ENCODE measurements at regions not wholly inside any gene's neighbourhood (a gene's known extent, or its start where the extent isn't known, plus 50 kb on each side); places are given as distances from the start of the nearest gene placed in this dataset.

DNA sequence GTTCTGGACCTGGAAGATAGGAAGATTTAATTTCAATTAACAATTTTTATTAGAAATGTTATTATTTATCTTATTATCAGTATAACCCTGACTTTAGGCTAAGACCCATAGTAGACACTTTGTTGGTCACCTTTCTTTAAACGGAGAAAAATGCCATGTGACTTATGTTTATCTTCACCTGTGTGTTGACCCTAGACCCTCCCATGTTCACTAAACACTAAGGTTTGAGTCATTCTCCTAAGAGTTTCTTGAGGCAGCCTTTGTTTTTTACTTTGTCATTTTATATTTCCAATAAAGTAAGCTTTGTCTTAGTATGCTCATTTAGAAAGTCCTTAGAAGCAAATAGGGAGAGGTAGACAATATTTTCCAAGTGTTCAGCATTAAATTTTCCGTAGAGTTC, 771.7 kb downstream of the METTL15 start:
- no peak for ATAC-seq
- Histone ChIP-seq H3K9me3 (ENCODE audit: control insufficient read depth, insufficient read depth, low read depth, low read length) (0 out of 2 replicates have a peak, but pooled peaks cover under 1% of the 10 kb centered on the region), H3K4me1 (ENCODE audit: control insufficient read depth, insufficient read depth, low read length) (no peaks in the 10 kb centered on the region), H3K4me3 (ENCODE audit: low read depth in 2 of 2, low read length in 2 of 2) (no peak overlapping the region), H3K27ac (ENCODE audit: low read length) (no peak overlapping the region), H3K27me3 (ENCODE audit: control insufficient read depth, insufficient read depth, low read length) (no peaks in the 10 kb centered on the region), H3K36me3 (ENCODE audit: control insufficient read depth, insufficient read depth, low read length) (no peaks in the 10 kb centered on the region)
- intact Hi-C loops (cut with micrococcal nuclease; ENCODE audit: unreplicated experiment) (no loop called here), in situ Hi-C loops (cut with HindIII; ENCODE audit: low pct_unique_long_range_greater_than_20kb, low sequenced_read_pairs) (no loop called here)
- ChIA-PET CTCF (no interaction called here), POLR2A (no interaction called here)
- no peak for DNase-seq (ENCODE audit: low read depth, low spot score)
- no TSS peak for BruUV-seq (replicated peaks)
- TF ChIP-seq TCF7L2 (IDR thresholded peaks at IDR 0.05; ENCODE audit: low read depth, low read length) = no peak
- no peak for TF ChIP-seq POLR2AphosphoS5 (IDR thresholded peaks at IDR 0.05; ENCODE audit: low read depth, low read length)
- no peak for TF ChIP-seq SIN3A (IDR thresholded peaks at IDR 0.05; ENCODE audit: borderline replicate concordance, insufficient read depth, low read depth, low read length)
- no peak for TF ChIP-seq CTCF (IDR thresholded peaks at IDR 0.05)
- TF ChIP-seq, protein P1, sequence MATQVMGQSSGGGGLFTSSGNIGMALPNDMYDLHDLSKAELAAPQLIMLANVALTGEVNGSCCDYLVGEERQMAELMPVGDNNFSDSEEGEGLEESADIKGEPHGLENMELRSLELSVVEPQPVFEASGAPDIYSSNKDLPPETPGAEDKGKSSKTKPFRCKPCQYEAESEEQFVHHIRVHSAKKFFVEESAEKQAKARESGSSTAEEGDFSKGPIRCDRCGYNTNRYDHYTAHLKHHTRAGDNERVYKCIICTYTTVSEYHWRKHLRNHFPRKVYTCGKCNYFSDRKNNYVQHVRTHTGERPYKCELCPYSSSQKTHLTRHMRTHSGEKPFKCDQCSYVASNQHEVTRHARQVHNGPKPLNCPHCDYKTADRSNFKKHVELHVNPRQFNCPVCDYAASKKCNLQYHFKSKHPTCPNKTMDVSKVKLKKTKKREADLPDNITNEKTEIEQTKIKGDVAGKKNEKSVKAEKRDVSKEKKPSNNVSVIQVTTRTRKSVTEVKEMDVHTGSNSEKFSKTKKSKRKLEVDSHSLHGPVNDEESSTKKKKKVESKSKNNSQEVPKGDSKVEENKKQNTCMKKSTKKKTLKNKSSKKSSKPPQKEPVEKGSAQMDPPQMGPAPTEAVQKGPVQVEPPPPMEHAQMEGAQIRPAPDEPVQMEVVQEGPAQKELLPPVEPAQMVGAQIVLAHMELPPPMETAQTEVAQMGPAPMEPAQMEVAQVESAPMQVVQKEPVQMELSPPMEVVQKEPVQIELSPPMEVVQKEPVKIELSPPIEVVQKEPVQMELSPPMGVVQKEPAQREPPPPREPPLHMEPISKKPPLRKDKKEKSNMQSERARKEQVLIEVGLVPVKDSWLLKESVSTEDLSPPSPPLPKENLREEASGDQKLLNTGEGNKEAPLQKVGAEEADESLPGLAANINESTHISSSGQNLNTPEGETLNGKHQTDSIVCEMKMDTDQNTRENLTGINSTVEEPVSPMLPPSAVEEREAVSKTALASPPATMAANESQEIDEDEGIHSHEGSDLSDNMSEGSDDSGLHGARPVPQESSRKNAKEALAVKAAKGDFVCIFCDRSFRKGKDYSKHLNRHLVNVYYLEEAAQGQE (IDR thresholded peaks at IDR 0.05; ENCODE audit: insufficient read depth in 1 of 2, low read depth in 2 of 2, low read length in 1 of 2) = no peak

- BruUV-seq (replicated peaks) = no TSS peak
- ATAC-seq (no peak), DNase-seq (ENCODE audit: low read depth, low spot score) (no peak)
- intact Hi-C loops (cut with micrococcal nuclease; ENCODE audit: unreplicated experiment) (no loop called here), in situ Hi-C loops (cut with HindIII; ENCODE audit: low pct_unique_long_range_greater_than_20kb, low sequenced_read_pairs) (no loop called here)
- no peaks in the 10 kb centered on the region for H3K27me3 ChIP-seq (ENCODE audit: control insufficient read depth, insufficient read depth, low read length)
- H3K4me3 ChIP-seq (ENCODE audit: low read depth in 2 of 2, low read length in 2 of 2) = no peak overlapping the region
- no peak overlapping the region for H3K27ac ChIP-seq (ENCODE audit: low read length)
- no peaks in the 10 kb centered on the region for H3K36me3 ChIP-seq (ENCODE audit: control insufficient read depth, insufficient read depth, low read length)
- TF ChIP-seq TCF7L2 (IDR thresholded peaks at IDR 0.05; ENCODE audit: low read depth, low read length) = no peak
- CTCF ChIA-PET = no interaction called here
- POLR2A ChIA-PET = no interaction called here
- H3K4me1 ChIP-seq (ENCODE audit: control insufficient read depth, insufficient read depth, low read length) = no peaks in the 10 kb centered on the region
- H3K9me3 ChIP-seq (ENCODE audit: control insufficient read depth, insufficient read depth, low read depth, low read length) = 0 out of 2 replicates have a peak, but pooled peaks cover 3% of the 10 kb centered on the region
These were observed 769.8 kb downstream of the METTL15 start for GRCh38 chr11:28878025-28878424.

DNA sequence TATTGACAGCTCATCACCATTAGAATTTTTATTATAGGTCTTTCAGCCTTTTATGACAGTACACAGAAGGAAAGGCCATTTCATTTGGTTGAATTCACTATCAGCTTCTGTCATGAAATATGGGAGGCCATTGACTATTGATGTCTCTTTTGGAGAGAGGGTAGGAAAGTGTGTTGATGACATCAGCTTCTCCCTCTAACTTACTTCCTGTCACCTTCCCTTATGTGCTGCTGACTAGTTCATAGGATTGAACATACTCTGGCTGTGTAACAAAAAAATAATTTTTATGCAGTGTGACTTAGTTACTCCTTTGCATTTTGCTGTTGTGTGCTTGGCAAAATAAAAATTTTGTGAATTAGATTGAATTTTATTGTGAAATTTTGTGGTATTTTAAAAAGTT, 769.2 kb downstream of the METTL15 start:
- Histone ChIP-seq H3K4me1 (ENCODE audit: control insufficient read depth, insufficient read depth, low read length) (no peaks in the 10 kb centered on the region), H3K27me3 (ENCODE audit: control insufficient read depth, insufficient read depth, low read length) (no peaks in the 10 kb centered on the region), H3K27ac (ENCODE audit: low read length) (no peak overlapping the region), H3K36me3 (ENCODE audit: control insufficient read depth, insufficient read depth, low read length) (no peaks in the 10 kb centered on the region), H3K4me3 (ENCODE audit: low read depth in 2 of 2, low read length in 2 of 2) (no peak overlapping the region), H3K9me3 (ENCODE audit: control insufficient read depth, insufficient read depth, low read depth, low read length) (0 out of 2 replicates have a peak, but pooled peaks cover 3% of the 10 kb centered on the region)
- BruUV-seq (replicated peaks) = no TSS peak
- intact Hi-C loops (cut with micrococcal nuclease; ENCODE audit: unreplicated experiment) = no loop called here
- POLR2A ChIA-PET = interaction anchor here (0.6 kb wide), 1 partner anchor 468 kb away, joined by 5 read pairs; no protein-coding TSS in a partner anchor
- CTCF ChIA-PET = no interaction called here
- no peak for TF ChIP-seq SIN3A (IDR thresholded peaks at IDR 0.05; ENCODE audit: borderline replicate concordance, insufficient read depth, low read depth, low read length)
- TF ChIP-seq CTCF (IDR thresholded peaks at IDR 0.05) = no peak
- TF ChIP-seq TCF7L2 (IDR thresholded peaks at IDR 0.05; ENCODE audit: low read depth, low read length) = no peak
- TF ChIP-seq POLR2AphosphoS5 (IDR thresholded peaks at IDR 0.05; ENCODE audit: low read depth, low read length) = no peak
- TF ChIP-seq, protein P1 (IDR thresholded peaks at IDR 0.05; ENCODE audit: insufficient read depth in 1 of 2, low read depth in 2 of 2, low read length in 1 of 2) = no peak
- ATAC-seq = no peak
- DNase-seq (ENCODE audit: low read depth, low spot score) = no peak
- in situ Hi-C loops (cut with HindIII; ENCODE audit: low pct_unique_long_range_greater_than_20kb, low sequenced_read_pairs) = no loop called here
